ENCODE measurements at regions not wholly inside any gene's neighbourhood (a gene's known extent, or its start where the extent isn't known, plus 50 kb on each side); places are given as distances from the start of the nearest gene placed in this dataset.

- dilution Hi-C loops (cut with MboI; ENCODE audit: extremely low pct_ligation_motif_present, low sequenced_read_pairs) (no loop called here), intact Hi-C loops (cut with micrococcal nuclease) (no loop called here)
- Histone ChIP-seq H3K9me3 (replicated peaks; ENCODE audit: control insufficient read depth, insufficient read depth, low read length) (no peaks in the 10 kb centered on the region), H3K9ac (replicated peaks; ENCODE audit: extremely low read depth, insufficient read depth, low read length) (no peak overlapping the region), H2AFZ (ENCODE audit: low read depth, low read length) (no peak overlapping the region), H3K4me1 (ENCODE audit: control insufficient read depth, extremely low read depth, insufficient read depth, low read length) (no peaks in the 10 kb centered on the region), H3K9me1 (replicated peaks; ENCODE audit: control insufficient read depth, extremely low read depth, insufficient read depth, low read length) (no peaks in the 10 kb centered on the region), H3K27me3 (ENCODE audit: control insufficient read depth in 2 of 2, insufficient read depth in 2 of 2, low read length in 2 of 2) (no peaks in the 10 kb centered on the region), H3K27ac (ENCODE audit: insufficient read depth, low read depth, low read length) (no peak overlapping the region), H3K4me3 (replicated peaks in 1 of 3; ENCODE audit: insufficient read depth in 1 of 3, low read depth in 1 of 3, low read length in 3 of 3) (no peak overlapping the region), H4K20me1 (replicated peaks; ENCODE audit: control insufficient read depth, extremely low read depth, insufficient read depth, low read length) (no peaks in the 10 kb centered on the region), H3K36me3 (ENCODE audit: control insufficient read depth in 2 of 2, extremely low read depth in 1 of 2, insufficient read depth in 2 of 2, low read length in 2 of 2) (no peaks in the 10 kb centered on the region), H3K79me2 (ENCODE audit: control insufficient read depth, insufficient read depth, low read length) (no peaks in the 10 kb centered on the region), H3K4me2 (ENCODE audit: insufficient read depth, low read length) (no peak overlapping the region)
- DNase-seq (ENCODE audit: low read depth, low spot score) (no peak), FAIRE-seq (no peak)
- BruUV-seq (replicated peaks) = no TSS peak
- ChIA-PET CTCF (no interaction called here), POLR2A (no interaction called here)
- TF ChIP-seq FOS (IDR thresholded peaks at IDR 0.05; ENCODE audit: borderline replicate concordance, insufficient read depth, low read length) (no peak), JUN (IDR thresholded peaks at IDR 0.05; ENCODE audit: borderline replicate concordance, insufficient read depth, insufficient read length, low read depth) (no peak), POLR2A (IDR thresholded peaks at IDR 0.05; ENCODE audit: low read depth, low read length) (no peak), MAX (IDR thresholded peaks at IDR 0.05; ENCODE audit: insufficient read depth, insufficient read length) (no peak), MYC (IDR thresholded peaks at IDR 0.05; ENCODE audit: low read depth, low read length) (no peak), GATA2 (IDR thresholded peaks at IDR 0.05; ENCODE audit: insufficient read depth, insufficient read length, low read depth, low read length) (no peak), POLR2AphosphoS5 (IDR thresholded peaks at IDR 0.05; ENCODE audit: insufficient read depth, low read depth, low read length) (no peak), EZH2 (IDR thresholded peaks at IDR 0.05; ENCODE audit: borderline replicate concordance, low read depth, low read length, severe bottlenecking) (no peak), CTCF (IDR thresholded peaks at IDR 0.05; ENCODE audit: extremely low read depth in 1 of 2, insufficient read depth in 1 of 2, low read depth in 1 of 2, low read length in 2 of 2) (no peak)
Observed at GRCh38 chr10:8987712-8988111, 933.2 kb downstream of the GATA3 start.

Data from endothelial cell of umbilical vein (primary cell).